Sigmoid colon (tissue), 6 donors: ENCODE measurements at regions not wholly inside any gene's neighbourhood (a gene's known extent, or its start where the extent isn't known, plus 50 kb on each side); places are given as distances from the start of the nearest gene placed in this dataset.

Experiments used
- DNase-seq: peaks from one replicate; pipeline ENCODE4 v3.0.0-alpha.2; 2019
- H3K27ac ChIP-seq, 4 donors: fragments of 200-600 bp; sonication (generic); one replicate each; pipeline ENCODE4 v1.5.1; 2016 to 2019; ENCODE audit warnings: mild to moderate bottlenecking in 1 of 4
- H3K27me3 ChIP-seq, 3 donors: fragments of 200-600 bp; sonication (generic); one replicate each; pipeline ENCODE4 v1.5.1; 2019; ENCODE audit warnings: mild to moderate bottlenecking in 1 of 3
- H3K36me3 ChIP-seq, 4 donors: fragments of 200-600 bp; sonication (generic); one replicate each; pipeline ENCODE4 v1.5.1; 2016 to 2019
- H3K4me1 ChIP-seq, 4 donors: fragments of 200-600 bp; sonication (generic); one replicate each; pipeline ENCODE4 v1.5.1; 2017 to 2019
- H3K4me3 ChIP-seq, 4 donors: fragments of 200-600 bp; sonication (generic); one replicate each; pipeline ENCODE4 v1.5.1; 2017 to 2019; ENCODE audit warnings: mild to moderate bottlenecking in 2 of 4, moderate library complexity in 1 of 4
- H3K9me3 ChIP-seq, 4 donors: fragments of 200-600 bp in 3 of 4; sonication (generic) in 3 of 4; one replicate each; pipeline versions ENCODE4 v1.5.1 to v1.6.1; 2013 to 2019
- CTCF ChIP-seq, 4 experiments: fragments of 450-650 bp in 3 of 4; fragments of 200-600 bp in 1 of 4; IDR thresholded peaks; one replicate each; pipeline ENCODE4 v1.5.1; 2016 to 2019; ENCODE audit warnings: antibody characterized with exemption in 4 of 4, mild to moderate bottlenecking in 3 of 4, moderate library complexity in 2 of 4
- EP300 ChIP-seq, 4 donors: sonication (generic); formaldehyde crosslinking; IDR thresholded peaks; one replicate each; pipeline ENCODE4 v1.6.1; 2017; ENCODE audit warnings: antibody characterized with exemption in 4 of 4
- POLR2A ChIP-seq, 2 donors: fragments of 450-650 bp; IDR thresholded peaks; one replicate each; pipeline ENCODE4 v1.6.1; 2016; ENCODE audit warnings: antibody characterized with exemption in 2 of 2, mild to moderate bottlenecking in 2 of 2, moderate library complexity in 2 of 2
- POLR2AphosphoS5 ChIP-seq, 4 donors: sonication (generic); formaldehyde crosslinking; IDR thresholded peaks; one replicate each; pipeline ENCODE4 v1.6.1; 2017; ENCODE audit warnings: antibody characterized with exemption in 4 of 4
- WGBS, 2 donors: extraction: QIAGEN DNeasy Blood & Tissue Kit; methylation state at CpG; one replicate each; pipeline ENCODE4 v1.1.7; 2013; 5-methylcytosine and 5-hydroxymethylcytosine counted together
- intact Hi-C: fragments of 100-400 bp; cut with DNase I; formaldehyde crosslinking; loops from one replicate; pipeline ENCODE4 v1.15.1; 2023
- donor health status: healthy with polysubstance abuse.
- donor health status: healthy.

GRCh38 chr12:71354871-71355270 is 84.7 kb upstream of the LGR5 start:
- no peaks in the 10 kb centered on the region for H3K4me1 ChIP-seq
- 31 to 47% methylated on average over 2 of the region's 2 CpGs for WGBS, 2 donors

GRCh38 chr12:71353607-71354006 is 86.0 kb upstream of the LGR5 start:
- no peaks in the 10 kb centered on the region for H3K27me3 ChIP-seq
- H3K27ac ChIP-seq, result no peak overlapping the region
- intact Hi-C loops, result no loop called here
- no peak for TF ChIP-seq EP300 (IDR thresholded peaks at IDR 0.05)
- TF ChIP-seq POLR2AphosphoS5 (IDR thresholded peaks at IDR 0.05), result no peak
- no peak for TF ChIP-seq POLR2A (IDR thresholded peaks at IDR 0.05)
- no peak for TF ChIP-seq CTCF (IDR thresholded peaks at IDR 0.05)
- no peak overlapping the region for H3K4me3 ChIP-seq
- no peak for DNase-seq
- H3K9me3 ChIP-seq, result no peaks in the 10 kb centered on the region
- H3K36me3 ChIP-seq, result no peaks in the 10 kb centered on the region
- H3K4me1 ChIP-seq, result no peaks in the 10 kb centered on the region
- WGBS, 2 donors, result 83 to 94% methylated on average over 2 of the region's 2 CpGs

More at GRCh38 chr12:71354871-71355270, 84.7 kb upstream of the LGR5 start:
- TF ChIP-seq EP300 (IDR thresholded peaks at IDR 0.05) (no peak), POLR2AphosphoS5 (IDR thresholded peaks at IDR 0.05) (no peak), CTCF (IDR thresholded peaks at IDR 0.05) (no peak), POLR2A (IDR thresholded peaks at IDR 0.05) (no peak)
- H3K36me3 ChIP-seq, result no peaks in the 10 kb centered on the region
- no peaks in the 10 kb centered on the region for H3K27me3 ChIP-seq
- no peak overlapping the region for H3K4me3 ChIP-seq
- peaks cover 0 to 3% (median 0%) of the 10 kb centered on the region in 4 donors for H3K9me3 ChIP-seq
- DNase-seq, result no peak
- no peak overlapping the region for H3K27ac ChIP-seq
- intact Hi-C loops, result no loop called here

- no peaks in the 10 kb centered on the region for H3K27me3 ChIP-seq
- TF ChIP-seq POLR2A (IDR thresholded peaks at IDR 0.05), result no peak
- TF ChIP-seq CTCF (IDR thresholded peaks at IDR 0.05), result no peak
- no peak for TF ChIP-seq EP300 (IDR thresholded peaks at IDR 0.05)
- no peak for TF ChIP-seq POLR2AphosphoS5 (IDR thresholded peaks at IDR 0.05)
- H3K36me3 ChIP-seq, result no peaks in the 10 kb centered on the region
- H3K27ac ChIP-seq, result no peak overlapping the region
- DNase-seq, result no peak
- no peaks in the 10 kb centered on the region for H3K9me3 ChIP-seq
- H3K4me1 ChIP-seq, result no peaks in the 10 kb centered on the region
- intact Hi-C loops, result no loop called here
- 85 to 89% methylated on average over 2 of the region's 2 CpGs for WGBS, 2 donors
- no peak overlapping the region for H3K4me3 ChIP-seq
Measured at GRCh38 chr12:71349950-71350349, 89.6 kb upstream of the LGR5 start.

GRCh38 chr12:71338933-71339332 is 100.7 kb upstream of the LGR5 start:
- no peak for TF ChIP-seq POLR2AphosphoS5 (IDR thresholded peaks at IDR 0.05)
- no peak for TF ChIP-seq POLR2A (IDR thresholded peaks at IDR 0.05)
- TF ChIP-seq CTCF (IDR thresholded peaks at IDR 0.05), result no peak
- no peak for TF ChIP-seq EP300 (IDR thresholded peaks at IDR 0.05)
- Histone ChIP-seq H3K4me3 (no peak overlapping the region), H3K4me1 (no peaks in the 10 kb centered on the region), H3K27me3 (no peaks in the 10 kb centered on the region), H3K36me3 (no peaks in the 10 kb centered on the region), H3K27ac (no peak overlapping the region), H3K9me3 (no peaks in the 10 kb centered on the region)
- intact Hi-C loops, result no loop called here
- no peak for DNase-seq

GRCh38 chr12:71335963-71336257 is 103.7 kb upstream of the LGR5 start:
- Histone ChIP-seq H3K4me3 (no peak overlapping the region), H3K36me3 (no peaks in the 10 kb centered on the region), H3K27me3 (no peaks in the 10 kb centered on the region), H3K9me3 (no peaks in the 10 kb centered on the region), H3K27ac (no peak overlapping the region), H3K4me1 (no peaks in the 10 kb centered on the region)
- intact Hi-C loops, result no loop called here
- DNase-seq, result no peak
- TF ChIP-seq POLR2AphosphoS5 (IDR thresholded peaks at IDR 0.05), result no peak
- no peak for TF ChIP-seq EP300 (IDR thresholded peaks at IDR 0.05)
- no peak for TF ChIP-seq POLR2A (IDR thresholded peaks at IDR 0.05)
